ENCODE measurements at regions not wholly inside any gene's neighbourhood (a gene's known extent, or its start where the extent isn't known, plus 50 kb on each side); places are given as distances from the start of the nearest gene placed in this dataset.
"Not testable (repeated sequence)": the region's sequence is repeated elsewhere in the genome, so short reads cannot be mapped to it uniquely, and the experiment has no call there.

- Histone ChIP-seq H3K9me3 (ENCODE audit: control extremely low read depth in 1 of 3, control insufficient read depth in 2 of 3, insufficient read depth in 1 of 3, low read length in 2 of 3) (no peaks in the 10 kb centered on the region), H3K4me1 (ENCODE audit: control insufficient read depth in 2 of 2, insufficient read depth in 2 of 2, low read length in 2 of 2) (no peaks in the 10 kb centered on the region), H3K4me3 (ENCODE audit: control extremely low read depth in 1 of 5, extremely low read depth in 1 of 5, insufficient read depth in 1 of 5, low read depth in 2 of 5, low read length in 4 of 5) (no peak overlapping the region), H3K4me2 (replicated peaks; ENCODE audit: low read depth, low read length, poor library complexity, severe bottlenecking) (no peak overlapping the region), H3K79me2 (ENCODE audit: control insufficient read depth, insufficient read depth, low read length) (no peaks in the 10 kb centered on the region), H2AFZ (ENCODE audit: insufficient read depth, low read depth, low read length, poor library complexity, severe bottlenecking) (no peak overlapping the region), H3K27ac (ENCODE audit: low read length in 2 of 2) (no peak overlapping the region), H4K20me1 (ENCODE audit: control insufficient read depth, insufficient read depth, low read length, poor library complexity, severe bottlenecking) (no peaks in the 10 kb centered on the region), H3K9ac (ENCODE audit: low read length) (no peak overlapping the region), H3K36me3 (replicated peaks in 1 of 2; ENCODE audit: control extremely low read depth in 1 of 2, control insufficient read depth in 1 of 2, extremely low read depth in 1 of 2, insufficient read depth in 2 of 2, low read length in 1 of 2) (no peaks in the 10 kb centered on the region), H3K27me3 (replicated peaks in 1 of 4; ENCODE audit: control extremely low read depth in 1 of 4, control insufficient read depth in 3 of 4, insufficient read depth in 4 of 4, low read length in 3 of 4) (no peaks in the 10 kb centered on the region)
- no peak overlapping the region for H3K4me3 Mint-ChIP-seq
- TF ChIP-seq CTCF (IDR thresholded peaks at IDR 0.05) (no peak), EZH2 (IDR thresholded peaks at IDR 0.05; ENCODE audit: borderline replicate concordance, insufficient read depth, low read depth, low read length, poor library complexity, severe bottlenecking) (no peak)
- no peak for DNase-seq
- intact Hi-C loops (cut with micrococcal nuclease) = no loop called here
- peaks cover 3% of the 10 kb centered on the region for H3K9me3 Mint-ChIP-seq (ENCODE audit: insufficient read depth)
- H3K4me1 Mint-ChIP-seq = no peaks in the 10 kb centered on the region
- ChIA-PET POLR2A (no interaction called here), CTCF (no interaction called here)
- no peak overlapping the region for H3K27ac Mint-ChIP-seq
- H3K27me3 Mint-ChIP-seq = no peaks in the 10 kb centered on the region
- no peak for ATAC-seq (ENCODE audit: low read depth)
- 72% methylated on average over 5 of the region's 6 CpGs for WGBS (ENCODE audit: insufficient coverage)
Observed at GRCh38 chr3:166580561-166580960, 743.3 kb upstream of the BCHE start.

- H3K4me2 ChIP-seq (replicated peaks; ENCODE audit: low read depth, low read length, poor library complexity, severe bottlenecking) = no peak overlapping the region
- TF ChIP-seq CTCF (IDR thresholded peaks at IDR 0.05) (no peak), EZH2 (IDR thresholded peaks at IDR 0.05; ENCODE audit: borderline replicate concordance, insufficient read depth, low read depth, low read length, poor library complexity, severe bottlenecking) (no peak)
- H3K27me3 ChIP-seq (replicated peaks in 1 of 4; ENCODE audit: control extremely low read depth in 1 of 4, control insufficient read depth in 3 of 4, insufficient read depth in 4 of 4, low read length in 3 of 4) = no peaks in the 10 kb centered on the region
- POLR2A ChIA-PET = no interaction called here
- no CpG with 5 or more reads among the region's 4 CpGs for WGBS (ENCODE audit: insufficient coverage)
- H3K9ac ChIP-seq (ENCODE audit: low read length) = no peak overlapping the region
- Mint-ChIP-seq H3K4me3 (no peak overlapping the region), H3K27me3 (no peaks in the 10 kb centered on the region), H3K4me1 (no peaks in the 10 kb centered on the region), H3K27ac (no peak overlapping the region), H3K9me3 (ENCODE audit: insufficient read depth) (no peaks in the 10 kb centered on the region)
- no peak overlapping the region for H3K4me3 ChIP-seq (ENCODE audit: control extremely low read depth in 1 of 5, extremely low read depth in 1 of 5, insufficient read depth in 1 of 5, low read depth in 2 of 5, low read length in 4 of 5)
- no peak for DNase-seq
- no peak overlapping the region for H3K27ac ChIP-seq (ENCODE audit: low read length in 2 of 2)
- no peaks in the 10 kb centered on the region for H4K20me1 ChIP-seq (ENCODE audit: control insufficient read depth, insufficient read depth, low read length, poor library complexity, severe bottlenecking)
- no peaks in the 10 kb centered on the region for H3K36me3 ChIP-seq (replicated peaks in 1 of 2; ENCODE audit: control extremely low read depth in 1 of 2, control insufficient read depth in 1 of 2, extremely low read depth in 1 of 2, insufficient read depth in 2 of 2, low read length in 1 of 2)
- H2AFZ ChIP-seq (ENCODE audit: insufficient read depth, low read depth, low read length, poor library complexity, severe bottlenecking) = no peak overlapping the region
- ATAC-seq (ENCODE audit: low read depth) = no peak
- peaks cover 0 to 2% (median 0%) of the 10 kb centered on the region in 3 donors for H3K9me3 ChIP-seq (ENCODE audit: control extremely low read depth in 1 of 3, control insufficient read depth in 2 of 3, insufficient read depth in 1 of 3, low read length in 2 of 3)
- H3K4me1 ChIP-seq (ENCODE audit: control insufficient read depth in 2 of 2, insufficient read depth in 2 of 2, low read length in 2 of 2) = no peaks in the 10 kb centered on the region
- intact Hi-C loops (cut with micrococcal nuclease) = no loop called here
- CTCF ChIA-PET = no interaction called here
- no peaks in the 10 kb centered on the region for H3K79me2 ChIP-seq (ENCODE audit: control insufficient read depth, insufficient read depth, low read length)
Observed at GRCh38 chr3:166575161-166575560, 737.9 kb upstream of the BCHE start.

- H3K27ac ChIP-seq (ENCODE audit: low read length in 2 of 2); H3K27me3 Mint-ChIP-seq; DNase-seq; H3K27me3 ChIP-seq (replicated peaks in 1 of 4; ENCODE audit: control extremely low read depth in 1 of 4, control insufficient read depth in 3 of 4, insufficient read depth in 4 of 4, low read length in 3 of 4); H3K4me3 Mint-ChIP-seq; H3K4me3 ChIP-seq (ENCODE audit: control extremely low read depth in 1 of 5, extremely low read depth in 1 of 5, insufficient read depth in 1 of 5, low read depth in 2 of 5, low read length in 4 of 5); H3K36me3 ChIP-seq (replicated peaks in 1 of 2; ENCODE audit: control extremely low read depth in 1 of 2, control insufficient read depth in 1 of 2, extremely low read depth in 1 of 2, insufficient read depth in 2 of 2, low read length in 1 of 2); ATAC-seq (ENCODE audit: low read depth); H2AFZ ChIP-seq (ENCODE audit: insufficient read depth, low read depth, low read length, poor library complexity, severe bottlenecking); H4K20me1 ChIP-seq (ENCODE audit: control insufficient read depth, insufficient read depth, low read length, poor library complexity, severe bottlenecking); POLR2A ChIA-PET; H3K4me2 ChIP-seq (replicated peaks; ENCODE audit: low read depth, low read length, poor library complexity, severe bottlenecking); intact Hi-C loops (cut with micrococcal nuclease); H3K9ac ChIP-seq (ENCODE audit: low read length); H3K4me1 Mint-ChIP-seq; H3K4me1 ChIP-seq (ENCODE audit: control insufficient read depth in 2 of 2, insufficient read depth in 2 of 2, low read length in 2 of 2); H3K27ac Mint-ChIP-seq; CTCF ChIA-PET; H3K79me2 ChIP-seq (ENCODE audit: control insufficient read depth, insufficient read depth, low read length); H3K9me3 Mint-ChIP-seq (ENCODE audit: insufficient read depth); H3K9me3 ChIP-seq (ENCODE audit: control extremely low read depth in 1 of 3, control insufficient read depth in 2 of 3, insufficient read depth in 1 of 3, low read length in 2 of 3): not testable (repeated sequence)
- 80% methylated on average over 2 of the region's 4 CpGs for WGBS (ENCODE audit: insufficient coverage)
Observed at GRCh38 chr3:166571686-166572085, 734.5 kb upstream of the BCHE start.
